Type B pancreatic cell (in vitro differentiated cells): ENCODE measurements at regions not wholly inside any gene's neighbourhood (a gene's known extent, or its start where the extent isn't known, plus 50 kb on each side); places are given as distances from the start of the nearest gene placed in this dataset.

ENCODE experiments used
- DNase-seq: peaks from one replicate; pipeline ENCODE4 v3.0.0; 2021; ENCODE audit warnings: mixed read lengths; ENCODE audit not compliant: unreplicated experiment; ENCODE audit errors: extremely low spot score
- H3K27ac Mint-ChIP-seq: 2 replicates; pipeline ENCODE4 v1.8.0; 2021; ENCODE audit warnings: mild to moderate bottlenecking, mixed read lengths
- H3K27me3 Mint-ChIP-seq: 2 replicates; pipeline ENCODE4 v1.8.0; 2021; ENCODE audit warnings: mixed read lengths
- H3K36me3 Mint-ChIP-seq: 2 replicates; pipeline ENCODE4 v1.8.0; 2021; ENCODE audit warnings: mixed read lengths
- H3K4me1 Mint-ChIP-seq: one replicate; pipeline ENCODE4 v1.8.0; 2021; ENCODE audit warnings: mixed read lengths; ENCODE audit not compliant: unreplicated experiment
- H3K4me3 Mint-ChIP-seq: 2 replicates; pipeline ENCODE4 v1.8.0; 2021; ENCODE audit warnings: mild to moderate bottlenecking, mixed read lengths
- H3K9me3 Mint-ChIP-seq: 2 replicates; pipeline ENCODE4 v1.8.0; 2021; ENCODE audit warnings: mixed read lengths
- CTCF ChIP-seq: fragments of 200-600 bp; sonication (generic); conservative IDR thresholded peaks from 2 replicates; pipeline ENCODE4 v1.5.0; 2021; ENCODE audit warnings: antibody characterized with exemption, mild to moderate bottlenecking

GRCh38 chr22:48241658-48242057 lies 1479.2 kb downstream of the TBC1D22A start:
- peaks cover 43% of the 10 kb centered on the region for H3K27me3 Mint-ChIP-seq
- no peaks in the 10 kb centered on the region for H3K9me3 Mint-ChIP-seq
- no peak for TF ChIP-seq CTCF
- DNase-seq, result peak; percentile 40
- H3K27ac Mint-ChIP-seq, result no peak overlapping the region
- no peaks in the 10 kb centered on the region for H3K36me3 Mint-ChIP-seq
- peaks cover 18% of the 10 kb centered on the region for H3K4me1 Mint-ChIP-seq
- H3K4me3 Mint-ChIP-seq, result no peak overlapping the region

GRCh38 chr22:48240935-48241230 lies 1478.4 kb downstream of the TBC1D22A start:
- Mint-ChIP-seq H3K4me3 (no peak overlapping the region), H3K9me3 (no peaks in the 10 kb centered on the region), H3K36me3 (no peaks in the 10 kb centered on the region), H3K4me1 (peaks cover 18% of the 10 kb centered on the region), H3K27me3 (peaks cover 37% of the 10 kb centered on the region), H3K27ac (no peak overlapping the region)
- no peak for TF ChIP-seq CTCF
- DNase-seq, result no peak

GRCh38 chr22:48240148-48240934 lies 1477.9 kb downstream of the TBC1D22A start:
- no peak overlapping the region for H3K4me3 Mint-ChIP-seq
- peaks cover 18% of the 10 kb centered on the region for H3K4me1 Mint-ChIP-seq
- H3K27me3 Mint-ChIP-seq, result peaks cover 36% of the 10 kb centered on the region
- H3K9me3 Mint-ChIP-seq, result no peaks in the 10 kb centered on the region
- no peaks in the 10 kb centered on the region for H3K36me3 Mint-ChIP-seq
- H3K27ac Mint-ChIP-seq, result no peak overlapping the region
- peak; percentile 52 for DNase-seq
- TF ChIP-seq CTCF, result no peak

GRCh38 chr22:48239461-48240147 lies 1477.2 kb downstream of the TBC1D22A start:
- no peak overlapping the region for H3K27ac Mint-ChIP-seq
- DNase-seq, result peak; percentile 62

GRCh38 chr22:48238966-48239365 lies 1476.5 kb downstream of the TBC1D22A start:
- peaks cover under 1% of the 10 kb centered on the region for H3K9me3 Mint-ChIP-seq
- peaks cover 18% of the 10 kb centered on the region for H3K4me1 Mint-ChIP-seq
- no peak overlapping the region for H3K4me3 Mint-ChIP-seq
- TF ChIP-seq CTCF, result no peak
- H3K27ac Mint-ChIP-seq, result no peak overlapping the region
- peak; percentile 57 for DNase-seq
- peaks cover 31% of the 10 kb centered on the region for H3K27me3 Mint-ChIP-seq
- no peaks in the 10 kb centered on the region for H3K36me3 Mint-ChIP-seq

More at GRCh38 chr22:48239461-48240147, 1477.2 kb downstream of the TBC1D22A start:
- no peaks in the 10 kb centered on the region for H3K36me3 Mint-ChIP-seq
- peaks cover 18% of the 10 kb centered on the region for H3K4me1 Mint-ChIP-seq
- TF ChIP-seq CTCF, result no peak
- H3K4me3 Mint-ChIP-seq, result no peak overlapping the region
- peaks cover 31% of the 10 kb centered on the region for H3K27me3 Mint-ChIP-seq
- no peaks in the 10 kb centered on the region for H3K9me3 Mint-ChIP-seq
